ENCODE measurements at regions not wholly inside any gene's neighbourhood (a gene's known extent, or its start where the extent isn't known, plus 50 kb on each side); places are given as distances from the start of the nearest gene placed in this dataset.

DNA sequence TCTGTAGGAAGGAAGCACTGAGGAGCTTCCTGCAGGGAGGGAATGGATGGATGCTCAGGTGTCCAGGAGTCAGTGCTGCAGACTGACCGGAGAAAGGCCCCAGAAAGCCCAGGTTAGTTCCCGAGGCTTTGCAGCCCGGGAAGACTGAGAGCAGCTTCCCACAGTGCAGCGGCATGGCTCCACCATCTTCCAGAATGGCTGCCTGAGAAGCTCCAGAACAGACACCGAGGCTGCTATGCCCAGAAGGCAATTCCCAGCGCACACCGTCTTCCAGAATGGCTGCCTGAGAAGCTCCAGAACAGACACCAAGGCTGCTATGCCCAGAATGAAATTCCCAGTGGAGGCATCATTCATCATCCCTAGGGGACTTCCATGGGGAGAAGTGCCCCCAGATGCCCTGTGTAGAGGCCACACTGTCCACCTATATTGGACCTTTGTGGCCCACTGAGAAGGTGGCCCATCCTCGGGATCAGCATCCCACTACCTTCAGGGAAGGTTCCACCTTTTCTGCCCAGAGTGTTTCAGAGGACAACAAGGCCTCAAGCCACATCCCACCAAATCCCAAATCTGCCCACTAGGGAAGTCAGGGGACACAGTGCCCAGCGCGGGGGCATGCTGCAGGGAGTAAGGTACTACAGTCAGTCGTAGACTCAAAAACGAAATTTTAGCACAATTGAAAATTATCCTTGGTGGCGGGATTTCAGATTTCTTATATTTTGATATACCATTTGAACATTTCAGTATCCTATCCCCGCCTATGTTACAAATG lies 80.5 kb downstream of the KCNF1 start:
- TF ChIP-seq, protein P1, sequence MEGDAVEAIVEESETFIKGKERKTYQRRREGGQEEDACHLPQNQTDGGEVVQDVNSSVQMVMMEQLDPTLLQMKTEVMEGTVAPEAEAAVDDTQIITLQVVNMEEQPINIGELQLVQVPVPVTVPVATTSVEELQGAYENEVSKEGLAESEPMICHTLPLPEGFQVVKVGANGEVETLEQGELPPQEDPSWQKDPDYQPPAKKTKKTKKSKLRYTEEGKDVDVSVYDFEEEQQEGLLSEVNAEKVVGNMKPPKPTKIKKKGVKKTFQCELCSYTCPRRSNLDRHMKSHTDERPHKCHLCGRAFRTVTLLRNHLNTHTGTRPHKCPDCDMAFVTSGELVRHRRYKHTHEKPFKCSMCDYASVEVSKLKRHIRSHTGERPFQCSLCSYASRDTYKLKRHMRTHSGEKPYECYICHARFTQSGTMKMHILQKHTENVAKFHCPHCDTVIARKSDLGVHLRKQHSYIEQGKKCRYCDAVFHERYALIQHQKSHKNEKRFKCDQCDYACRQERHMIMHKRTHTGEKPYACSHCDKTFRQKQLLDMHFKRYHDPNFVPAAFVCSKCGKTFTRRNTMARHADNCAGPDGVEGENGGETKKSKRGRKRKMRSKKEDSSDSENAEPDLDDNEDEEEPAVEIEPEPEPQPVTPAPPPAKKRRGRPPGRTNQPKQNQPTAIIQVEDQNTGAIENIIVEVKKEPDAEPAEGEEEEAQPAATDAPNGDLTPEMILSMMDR (IDR thresholded peaks at IDR 0.05) = no peak
- TF ChIP-seq POLR2A (IDR thresholded peaks at IDR 0.05) = no peak
